ENCODE measurements at regions not wholly inside any gene's neighbourhood (a gene's known extent, or its start where the extent isn't known, plus 50 kb on each side); places are given as distances from the start of the nearest gene placed in this dataset.

GRCh38 chr9:117549444-117549843 is 134.6 kb upstream of the ASTN2 start:
- no peak overlapping the region for H3K9ac ChIP-seq (ENCODE audit: low read depth, low read length)
- H3K79me2 ChIP-seq (ENCODE audit: insufficient read depth, low read length) = no peaks in the 10 kb centered on the region
- no peaks in the 10 kb centered on the region for H3K9me3 ChIP-seq (ENCODE audit: insufficient read depth, low read length, severe bottlenecking)
- peaks cover 3% of the 10 kb centered on the region for H3K4me1 ChIP-seq (ENCODE audit: insufficient read depth, low read length)
- no peak overlapping the region for H2AFZ ChIP-seq (ENCODE audit: low read depth, low read length)
- ATAC-seq (ENCODE audit: insufficient read depth, low read depth) (no peak), DNase-seq (no peak)
- no peaks in the 10 kb centered on the region for H3K27me3 ChIP-seq (ENCODE audit: insufficient read depth, low read length, poor library complexity)
- TF ChIP-seq CTCF (IDR thresholded peaks at IDR 0.05; ENCODE audit: borderline replicate concordance, extremely low read depth, low read length, poor library complexity, severe bottlenecking) (no peak), EZH2 (IDR thresholded peaks at IDR 0.05; ENCODE audit: borderline replicate concordance, low read depth, low read length, severe bottlenecking) (no peak)
- no peak overlapping the region for H3K27ac ChIP-seq (ENCODE audit: low read length)
- no peaks in the 10 kb centered on the region for H4K20me1 ChIP-seq (ENCODE audit: insufficient read depth, low read length)
- H3K4me2 ChIP-seq (ENCODE audit: insufficient read depth, low read length) = no peak overlapping the region
- H3K36me3 ChIP-seq (ENCODE audit: insufficient read depth, low read length) = no peaks in the 10 kb centered on the region
- H3K4me3 ChIP-seq (ENCODE audit: low read depth in 1 of 2, low read length in 2 of 2) = no peak overlapping the region

DNA sequence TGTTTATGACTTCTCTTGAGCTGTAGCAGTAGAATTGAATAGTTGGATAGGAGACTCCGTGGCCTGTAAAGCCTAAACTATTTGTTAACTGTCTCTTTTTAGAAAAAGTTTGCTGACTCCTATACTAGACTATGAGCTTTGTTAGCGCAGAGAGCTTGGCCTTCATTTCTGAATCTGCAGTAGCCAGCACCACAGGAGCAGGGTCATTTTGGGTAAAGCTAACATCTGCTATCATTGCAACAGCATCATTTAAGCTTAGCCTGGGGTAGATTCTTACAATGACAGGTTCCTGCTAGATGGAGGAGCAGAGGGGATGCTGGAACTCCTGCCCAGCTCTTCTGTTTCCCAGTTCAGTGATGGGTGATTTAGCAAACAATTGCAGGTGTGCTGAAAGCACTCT is 133.7 kb upstream of the ASTN2 start:
- ATAC-seq (ENCODE audit: insufficient read depth, low read depth) (no peak), DNase-seq (no peak)
- no peak overlapping the region for H3K9ac ChIP-seq (ENCODE audit: low read depth, low read length)
- H3K4me3 ChIP-seq (ENCODE audit: low read depth in 1 of 2, low read length in 2 of 2) = no peak overlapping the region
- no peaks in the 10 kb centered on the region for H3K4me1 ChIP-seq (ENCODE audit: insufficient read depth, low read length)
- no peaks in the 10 kb centered on the region for H3K27me3 ChIP-seq (ENCODE audit: insufficient read depth, low read length, poor library complexity)
- TF ChIP-seq CTCF (IDR thresholded peaks at IDR 0.05; ENCODE audit: borderline replicate concordance, extremely low read depth, low read length, poor library complexity, severe bottlenecking) = no peak
- TF ChIP-seq EZH2 (IDR thresholded peaks at IDR 0.05; ENCODE audit: borderline replicate concordance, low read depth, low read length, severe bottlenecking) = no peak
- H2AFZ ChIP-seq (ENCODE audit: low read depth, low read length) = no peak overlapping the region
- no peaks in the 10 kb centered on the region for H3K79me2 ChIP-seq (ENCODE audit: insufficient read depth, low read length)
- H3K36me3 ChIP-seq (ENCODE audit: insufficient read depth, low read length) = no peaks in the 10 kb centered on the region
- no peak overlapping the region for H3K27ac ChIP-seq (ENCODE audit: low read length)
- no peaks in the 10 kb centered on the region for H4K20me1 ChIP-seq (ENCODE audit: insufficient read depth, low read length)
- no peaks in the 10 kb centered on the region for H3K9me3 ChIP-seq (ENCODE audit: insufficient read depth, low read length, severe bottlenecking)
- H3K4me2 ChIP-seq (ENCODE audit: insufficient read depth, low read length) = no peak overlapping the region

GRCh38 chr9:117547904-117548303 is 133.0 kb upstream of the ASTN2 start:
- H4K20me1 ChIP-seq (ENCODE audit: insufficient read depth, low read length) = no peaks in the 10 kb centered on the region
- H3K9me3 ChIP-seq (ENCODE audit: insufficient read depth, low read length, severe bottlenecking) = no peaks in the 10 kb centered on the region
- H3K36me3 ChIP-seq (ENCODE audit: insufficient read depth, low read length) = no peaks in the 10 kb centered on the region
- H2AFZ ChIP-seq (ENCODE audit: low read depth, low read length) = no peak overlapping the region
- DNase-seq (no peak), ATAC-seq (ENCODE audit: insufficient read depth, low read depth) (no peak)
- no peaks in the 10 kb centered on the region for H3K27me3 ChIP-seq (ENCODE audit: insufficient read depth, low read length, poor library complexity)
- no peaks in the 10 kb centered on the region for H3K79me2 ChIP-seq (ENCODE audit: insufficient read depth, low read length)
- no peak overlapping the region for H3K27ac ChIP-seq (ENCODE audit: low read length)
- no peak overlapping the region for H3K4me2 ChIP-seq (ENCODE audit: insufficient read depth, low read length)
- H3K4me1 ChIP-seq (ENCODE audit: insufficient read depth, low read length) = no peaks in the 10 kb centered on the region
- TF ChIP-seq CTCF (IDR thresholded peaks at IDR 0.05; ENCODE audit: borderline replicate concordance, extremely low read depth, low read length, poor library complexity, severe bottlenecking) = no peak
- TF ChIP-seq EZH2 (IDR thresholded peaks at IDR 0.05; ENCODE audit: borderline replicate concordance, low read depth, low read length, severe bottlenecking) = no peak
- H3K9ac ChIP-seq (ENCODE audit: low read depth, low read length) = no peak overlapping the region
- no peak overlapping the region for H3K4me3 ChIP-seq (ENCODE audit: low read depth in 1 of 2, low read length in 2 of 2)
